Motor neuron (in vitro differentiated cells): ENCODE measurements at regions not wholly inside any gene's neighbourhood (a gene's known extent, or its start where the extent isn't known, plus 50 kb on each side); places are given as distances from the start of the nearest gene placed in this dataset.

Experiments
- ATAC-seq, 8 experiments: fragments of 200-7000 bp; cut with Tn5 transposase; replicated peaks in 6 of 8; 2 replicates each; pipeline ENCODE4 v1.8.0; 2021; ENCODE audit warnings: mild to moderate bottlenecking in 8 of 8, moderate library complexity in 8 of 8
- H3K27ac ChIP-seq, 2 donors: fragments of 250-450 bp; sonication (Bioruptor Pico); 2 replicates each; pipeline ENCODE4 v1.9.0; 2021; ENCODE audit warnings: antibody characterized with exemption in 2 of 2, mild to moderate bottlenecking in 2 of 2, moderate library complexity in 1 of 2
- H3K4me1 ChIP-seq, 2 donors: fragments of 250-450 bp; sonication (Bioruptor Pico); replicated peaks in 1 of 2; 2 replicates each; pipeline ENCODE4 v1.6.1; 2021; ENCODE audit warnings: antibody characterized with exemption in 2 of 2, mild to moderate bottlenecking in 2 of 2, moderate library complexity in 1 of 2
- H3K4me3 ChIP-seq, 5 donors: fragments of 250-450 bp; sonication (Bioruptor Pico); 2 replicates each; pipeline ENCODE4 v1.9.0; 2021; ENCODE audit warnings: antibody characterized with exemption in 5 of 5, mild to moderate bottlenecking in 5 of 5, moderate library complexity in 4 of 5
- WGBS, 10 experiments: fragments of 450-650 bp; shearing (Covaris generic); methylation state at CpG; one replicate each; pipeline ENCODE4 v1.0.0; 2022; 5-methylcytosine and 5-hydroxymethylcytosine counted together
- in situ Hi-C, 9 experiments: fragments of 400-800 bp; cut with MboI; loops; one replicate each; pipeline ENCODE4 v1.15.0; 2021; ENCODE audit warnings: low sequenced_read_pairs in 9 of 9, low pct_unique_long_range_greater_than_20kb in 2 of 9; ENCODE audit not compliant: unreplicated experiment in 9 of 9

DNA sequence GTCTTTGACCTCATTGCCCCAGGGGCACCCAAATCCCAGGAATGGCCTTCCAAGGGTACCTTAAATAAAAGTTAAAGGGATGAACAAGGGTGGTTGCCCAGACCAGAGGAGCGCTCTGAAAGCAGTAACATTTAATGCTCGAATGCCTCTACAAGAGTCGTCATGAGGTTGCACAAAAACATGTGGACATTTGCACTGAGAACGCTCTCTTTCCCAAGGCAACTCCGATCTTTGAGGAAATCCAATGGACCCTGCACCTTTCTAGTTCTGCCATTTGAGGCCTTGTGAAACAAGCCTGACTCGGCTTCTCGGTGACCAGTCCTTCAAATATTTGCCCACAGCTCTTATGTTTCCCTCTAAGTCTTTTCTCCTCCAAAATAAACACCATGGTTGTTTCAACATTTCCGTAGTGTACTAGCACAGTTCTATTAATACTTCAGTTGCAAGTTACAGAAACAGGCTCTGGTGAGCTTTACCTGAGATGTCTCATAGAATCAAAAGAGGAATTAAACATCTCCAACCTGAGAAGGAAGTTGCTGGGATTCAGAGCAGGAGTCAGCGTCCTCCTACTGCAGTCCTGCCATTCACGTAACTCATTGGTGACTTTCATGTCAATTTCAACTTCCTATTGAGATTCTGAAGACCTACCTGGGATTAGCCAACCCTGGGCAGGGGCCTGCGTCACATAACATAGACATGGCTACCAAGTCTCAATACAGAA, 168.8 kb upstream of the RAI14 start:
- ATAC-seq = peak in 1 of 8 experiments; percentile 20

DNA sequence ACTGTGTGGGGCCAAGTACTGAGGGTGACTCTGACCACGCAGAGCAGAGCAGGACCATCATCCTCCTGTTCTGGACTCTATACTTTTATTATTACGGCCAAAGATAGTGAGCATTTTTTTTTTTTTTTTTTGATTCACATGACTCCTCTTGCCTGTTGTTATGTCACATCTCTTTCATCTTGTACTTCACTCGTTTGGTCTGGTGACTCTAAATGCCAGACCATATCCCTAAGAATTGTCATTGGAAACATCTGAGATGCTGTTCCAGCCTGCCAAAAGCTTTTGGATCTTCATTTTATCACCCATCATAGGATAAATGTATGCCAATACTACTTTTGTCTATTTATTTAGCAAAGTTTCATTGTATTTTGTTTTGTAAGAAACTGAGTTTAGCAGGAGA, 168.2 kb upstream of the RAI14 start:
- WGBS, 10 experiments = 15 to 100% (median 78%) methylated on average over 1 to 3 of the region's 3 CpGs
- H3K4me3 ChIP-seq = no peak overlapping the region
- no peak overlapping the region for H3K27ac ChIP-seq
- in situ Hi-C loops = loop anchor here in 3 of 9 experiments (10.0 to 25.0 kb wide), 2 partner anchors 417 to 424 kb away; partner anchors contain the start of genes BRIX1 (in 2 of the 3) and RAD1 (in 2 of the 3)
- no peak for ATAC-seq
- peaks cover 4 to 20% of the 10 kb centered on the region in 2 donors for H3K4me1 ChIP-seq

More for the DNA sequence above, 168.8 kb upstream of the RAI14 start:
- 50 to 100% (median 84%) methylated on average over 1 to 9 of the region's 11 CpGs for WGBS, 10 experiments
- in situ Hi-C loops = loop anchor here in 3 of 9 experiments (10.0 to 25.0 kb wide), 2 partner anchors 417 to 425 kb away; partner anchors contain the start of genes BRIX1 (in 2 of the 3) and RAD1 (in 2 of the 3)
- Histone ChIP-seq H3K27ac (no peak overlapping the region), H3K4me3 (no peak overlapping the region), H3K4me1 (peaks cover 4 to 21% of the 10 kb centered on the region in 2 donors)

DNA sequence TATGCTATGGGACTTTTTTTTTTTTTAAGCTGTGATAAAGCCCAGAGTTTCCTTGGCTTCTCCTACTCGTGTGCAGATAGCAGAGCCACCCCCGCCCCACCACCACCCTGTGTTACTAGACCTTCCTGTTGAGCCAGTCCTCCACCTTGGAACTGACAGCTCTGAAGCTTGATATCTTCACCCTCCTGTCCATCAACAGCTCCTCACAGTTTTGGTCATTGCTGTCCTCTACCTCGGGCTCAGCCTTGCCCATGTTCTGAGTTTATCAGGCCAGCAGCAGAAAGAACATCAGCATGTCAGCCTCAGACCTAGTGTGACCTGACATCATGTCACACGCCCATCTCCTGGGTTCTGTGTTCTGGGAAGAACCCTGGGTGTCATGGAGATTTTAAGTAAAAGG, 167.1 kb upstream of the RAI14 start:
- H3K4me3 ChIP-seq = no peak overlapping the region
- peaks cover 4 to 16% of the 10 kb centered on the region in 2 donors for H3K4me1 ChIP-seq
- in situ Hi-C loops = loop anchor here in 3 of 9 experiments (10.0 to 25.0 kb wide), 2 partner anchors 416 to 423 kb away; partner anchors contain the start of genes BRIX1 (in 2 of the 3) and RAD1 (in 2 of the 3)
- ATAC-seq = no peak
- WGBS, 10 experiments = 50 to 100% (median 72%) methylated on average over 1 to 4 of the region's 4 CpGs; no CpG with 5 or more reads in 2 of the 10 experiments
- H3K27ac ChIP-seq = no peak overlapping the region

DNA sequence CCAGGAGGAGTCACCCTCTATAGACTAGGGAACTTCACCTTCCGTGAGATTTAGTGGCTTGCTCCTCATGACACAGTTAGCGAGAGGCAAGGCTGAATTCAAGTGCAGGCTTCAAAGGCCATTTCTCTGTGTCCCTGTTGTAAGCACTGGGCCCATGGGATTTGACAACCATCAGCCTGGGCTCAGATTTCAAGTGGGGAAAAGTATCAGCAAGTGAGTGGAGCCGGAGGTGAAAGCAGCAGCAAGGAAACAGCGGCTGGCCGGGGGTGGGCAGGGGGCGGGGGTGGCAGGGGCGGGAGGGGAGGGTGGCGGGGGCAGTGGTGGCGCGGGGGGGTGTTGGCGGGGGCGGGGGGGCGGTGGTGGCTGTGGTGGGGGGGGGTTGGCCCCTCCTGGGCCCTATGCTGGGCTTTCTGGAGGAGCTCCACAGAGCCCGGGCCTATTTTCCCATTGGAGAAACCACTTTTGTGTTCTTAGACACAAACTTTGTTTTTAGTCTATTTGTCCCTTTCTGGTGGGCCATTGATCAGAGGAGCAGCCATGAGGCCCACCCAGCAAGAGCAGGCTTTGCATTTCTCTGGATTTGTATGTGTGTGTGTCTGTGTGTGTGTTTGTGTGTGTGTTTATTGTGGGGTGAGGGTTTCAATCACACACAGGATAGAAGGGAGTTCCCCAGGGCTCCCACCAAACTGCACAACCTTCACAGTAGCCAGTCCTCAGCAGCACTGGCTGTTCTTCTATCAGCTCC, 165.4 kb upstream of the RAI14 start:
- Histone ChIP-seq H3K4me1 (peaks cover 4 to 13% of the 10 kb centered on the region in 2 donors), H3K27ac (peak overlapping the region in 1 of 2 donors; percentile 1), H3K4me3 (no peak overlapping the region)
- 10 to 100% (median 46%) methylated on average over 1 to 2 of the region's 14 CpGs; no CpG with 5 or more reads in 3 of the 10 experiments for WGBS, 10 experiments
- ATAC-seq = peak in 6 of 8 experiments; percentile 11 to 48 (median 30)
- in situ Hi-C loops = loop anchor here in 3 of 9 experiments (10.0 to 25.0 kb wide), 2 partner anchors 404 to 422 kb away; partner anchors contain the start of genes BRIX1 (in 2 of the 3) and RAD1 (in 2 of the 3)

DNA sequence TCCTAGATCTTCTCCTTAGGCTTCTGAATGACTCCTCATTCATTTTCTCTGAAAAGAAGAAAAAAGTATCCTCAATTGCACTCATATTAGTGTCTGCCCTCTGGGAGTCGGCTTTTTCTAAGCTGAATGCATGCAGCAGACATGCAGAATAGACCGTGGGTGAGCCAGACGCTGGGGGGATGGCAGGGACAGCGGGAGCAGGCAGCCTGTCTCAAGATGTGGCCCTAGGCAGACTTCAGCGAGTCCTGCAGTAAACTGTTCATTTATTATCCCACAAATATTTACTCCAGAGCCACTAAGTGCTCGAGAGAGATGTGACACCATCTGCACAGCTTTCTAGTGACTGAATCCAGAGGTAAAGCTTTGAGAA, 164.9 kb upstream of the RAI14 start:
- Histone ChIP-seq H3K4me3 (no peak overlapping the region), H3K27ac (peak overlapping the region in 1 of 2 donors; percentile 1), H3K4me1 (peaks cover 4 to 13% of the 10 kb centered on the region in 2 donors)
- in situ Hi-C loops = loop anchor here in 3 of 9 experiments (10.0 to 25.0 kb wide), 2 partner anchors 404 to 421 kb away; partner anchors contain the start of genes BRIX1 (in 2 of the 3) and RAD1 (in 2 of the 3)
- WGBS, 10 experiments = 0 to 67% (median 17%) methylated on average over 1 to 2 of the region's 6 CpGs; no CpG with 5 or more reads in 5 of the 10 experiments
- ATAC-seq = peak; percentile 12 to 79 (median 37)

DNA sequence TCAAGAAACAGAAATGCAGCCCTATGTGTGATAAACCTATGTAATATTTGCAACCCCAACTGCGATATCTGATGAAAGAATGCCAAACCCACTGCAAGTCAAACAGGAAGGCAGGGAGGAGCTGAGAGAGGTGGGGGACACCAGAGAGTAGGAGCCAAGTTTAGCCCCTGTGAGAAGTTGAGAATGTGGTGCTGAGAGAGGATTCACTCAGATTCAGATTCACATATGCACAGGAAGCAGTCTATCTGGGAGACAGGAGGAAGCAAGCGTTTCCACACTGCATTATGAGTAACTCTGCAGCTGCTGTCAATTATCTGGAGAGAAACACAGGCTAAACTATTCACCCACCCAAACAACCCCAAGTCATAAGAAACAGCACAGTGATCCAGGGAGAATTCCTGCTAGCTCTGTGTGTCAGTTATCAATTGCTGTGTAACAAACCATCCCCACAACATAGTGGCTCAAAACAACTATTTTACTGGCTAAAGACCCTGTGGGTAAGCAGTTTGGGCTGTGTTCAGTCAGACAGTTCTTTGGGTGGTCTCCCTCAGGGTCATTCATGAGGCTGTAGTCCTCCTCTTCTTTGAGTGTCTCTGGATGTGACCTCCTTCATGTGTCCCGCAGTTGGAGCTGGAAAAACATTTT, 161.9 kb upstream of the RAI14 start:
- ATAC-seq = peak in 2 of 8 experiments; percentile 12 to 31
- 0 to 100% (median 100%) methylated on average over 1 to 3 of the region's 3 CpGs; no CpG with 5 or more reads in 3 of the 10 experiments for WGBS, 10 experiments
- no peak overlapping the region for H3K27ac ChIP-seq

DNA sequence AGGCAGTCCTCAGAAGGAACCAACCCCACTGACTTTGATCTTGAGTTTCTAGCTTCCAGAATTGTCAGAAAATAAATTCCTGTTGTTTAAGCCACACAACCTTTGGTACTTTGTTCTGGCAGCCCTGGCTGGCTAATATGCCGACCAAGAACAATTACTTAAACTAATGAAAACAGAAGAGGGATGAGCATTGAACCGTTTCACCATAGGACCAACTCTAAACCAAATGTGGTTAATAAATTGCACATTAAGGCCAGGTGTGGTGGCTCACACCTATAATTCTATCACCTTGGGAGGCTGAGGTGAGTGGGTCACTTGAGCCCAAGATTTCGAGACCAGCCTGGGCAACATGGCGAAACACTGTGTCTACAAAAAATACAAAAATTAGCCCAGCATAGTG, 160.9 kb upstream of the RAI14 start:
- Histone ChIP-seq H3K4me1 (peaks cover 3 to 12% of the 10 kb centered on the region in 2 donors), H3K27ac (no peak overlapping the region), H3K4me3 (no peak overlapping the region)
- WGBS, 10 experiments = 40 to 100% (median 76%) methylated on average over 1 to 4 of the region's 4 CpGs; no CpG with 5 or more reads in 1 of the 10 experiments
- no peak for ATAC-seq
- in situ Hi-C loops = loop anchor here in 3 of 9 experiments (10.0 to 25.0 kb wide), 2 partner anchors 400 to 417 kb away; partner anchors contain the start of genes BRIX1 (in 2 of the 3) and RAD1 (in 2 of the 3)

More for the DNA sequence above, 161.9 kb upstream of the RAI14 start:
- H3K4me1 ChIP-seq = peaks cover 4 to 13% of the 10 kb centered on the region in 2 donors
- in situ Hi-C loops = loop anchor here in 3 of 9 experiments (10.0 to 25.0 kb wide), 2 partner anchors 401 to 418 kb away; partner anchors contain the start of genes BRIX1 (in 2 of the 3) and RAD1 (in 2 of the 3)
- H3K4me3 ChIP-seq = no peak overlapping the region

DNA sequence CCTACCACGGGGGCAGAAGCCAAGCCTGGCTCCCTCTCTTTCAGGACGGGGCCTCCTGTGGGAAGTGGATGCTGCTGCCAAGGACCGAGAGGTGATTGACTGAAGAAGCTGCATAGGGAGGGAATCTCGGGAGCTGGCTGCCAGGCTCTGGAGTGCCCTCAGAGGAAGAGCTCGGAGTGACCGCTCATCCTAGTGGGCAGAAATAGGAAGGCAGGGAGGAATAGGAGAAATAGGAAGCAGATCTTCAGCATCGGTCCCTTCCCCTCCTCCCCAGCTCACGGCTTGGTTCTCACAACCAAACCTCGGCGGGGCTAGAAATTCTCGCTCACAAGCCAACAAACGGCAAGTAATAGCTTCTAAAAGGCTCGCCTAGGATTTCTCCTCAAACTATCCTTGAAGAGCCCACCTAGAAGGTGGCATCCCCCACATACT, 159.9 kb upstream of the RAI14 start:
- in situ Hi-C loops = loop anchor here in 3 of 9 experiments (10.0 to 25.0 kb wide), 2 partner anchors 399 to 416 kb away; partner anchors contain the start of genes BRIX1 (in 2 of the 3) and RAD1 (in 2 of the 3)
- 37 to 100% (median 69%) methylated on average over 1 to 12 of the region's 13 CpGs; no CpG with 5 or more reads in 2 of the 10 experiments for WGBS, 10 experiments
- peak in 2 of 8 experiments; percentile 58 to 59 for ATAC-seq
- Histone ChIP-seq H3K4me3 (no peak overlapping the region), H3K4me1 (peaks cover 0 to 4% of the 10 kb centered on the region in 2 donors), H3K27ac (no peak overlapping the region)

DNA sequence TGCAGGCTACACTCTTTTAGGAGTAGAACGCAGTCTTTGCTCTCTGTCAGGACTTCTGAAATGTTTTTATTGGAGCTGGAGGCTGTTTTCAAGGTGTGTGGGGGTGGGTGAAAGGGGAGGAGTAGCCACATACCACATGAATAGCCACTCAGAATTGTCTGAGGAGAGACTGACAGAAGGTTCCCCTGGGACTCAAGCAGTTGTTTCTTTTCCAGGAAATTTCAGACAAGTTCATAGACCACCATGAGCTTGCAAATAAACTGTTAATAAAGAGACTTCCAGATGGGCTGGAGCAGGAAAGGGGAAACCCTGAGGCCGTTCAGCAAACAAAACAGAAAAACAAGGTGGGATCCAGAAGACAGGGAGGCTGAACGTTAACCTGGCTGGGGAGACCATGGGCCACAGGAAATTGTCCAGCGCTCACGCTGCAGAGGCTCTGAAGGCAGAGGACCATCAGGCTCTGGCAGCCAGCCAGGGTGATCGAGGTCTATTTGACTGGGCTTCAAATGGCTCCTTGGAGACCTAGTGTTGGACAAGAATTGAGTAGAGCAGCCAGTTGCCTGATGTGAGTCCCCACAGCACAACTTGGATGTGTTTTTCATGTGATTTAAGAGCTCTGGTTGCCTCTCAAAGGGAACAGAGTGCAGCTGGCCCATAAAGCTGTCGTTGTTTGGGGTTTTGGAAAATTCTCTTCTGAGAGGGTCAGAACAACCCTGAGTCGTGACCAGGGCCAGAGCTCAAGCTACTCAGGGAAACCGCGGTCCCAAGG, 159.2 kb upstream of the RAI14 start:
- no peak overlapping the region for H3K27ac ChIP-seq
- in situ Hi-C loops = loop anchor here in 3 of 9 experiments (10.0 to 25.0 kb wide), 2 partner anchors 398 to 415 kb away; partner anchors contain the start of genes BRIX1 (in 2 of the 3) and RAD1 (in 2 of the 3)
- H3K4me1 ChIP-seq = no peaks in the 10 kb centered on the region
- no peak overlapping the region for H3K4me3 ChIP-seq
- whole genome bisulfite sequencing, 10 experiments = 24 to 91% (median 70%) methylated on average over 2 to 6 of the region's 10 CpGs; no CpG with 5 or more reads in 2 of the 10 experiments
- no peak for ATAC-seq

DNA sequence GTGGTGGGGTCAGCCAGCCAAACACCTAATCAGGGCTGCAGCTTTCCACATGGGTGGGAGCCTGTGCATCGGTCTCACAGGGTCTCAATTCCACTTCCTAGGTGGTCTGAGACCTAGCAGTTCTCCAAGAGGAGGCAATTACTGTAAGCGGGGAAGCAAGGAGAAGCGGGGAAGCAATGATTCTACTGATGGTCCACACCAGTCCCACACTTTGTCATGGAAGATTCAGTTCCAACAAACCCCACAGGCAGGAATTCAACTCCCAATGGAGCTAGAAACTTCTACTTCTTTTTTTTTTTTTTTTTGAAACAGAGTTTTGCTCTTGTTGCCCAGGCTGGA, 158.7 kb upstream of the RAI14 start:
- in situ Hi-C loops = loop anchor here in 3 of 9 experiments (10.0 to 25.0 kb wide), 2 partner anchors 397 to 415 kb away; partner anchors contain the start of genes BRIX1 (in 2 of the 3) and RAD1 (in 2 of the 3)
- WGBS, 10 experiments = 46 to 100% (median 86%) methylated on average over 1 to 3 of the region's 3 CpGs; no CpG with 5 or more reads in 4 of the 10 experiments

DNA sequence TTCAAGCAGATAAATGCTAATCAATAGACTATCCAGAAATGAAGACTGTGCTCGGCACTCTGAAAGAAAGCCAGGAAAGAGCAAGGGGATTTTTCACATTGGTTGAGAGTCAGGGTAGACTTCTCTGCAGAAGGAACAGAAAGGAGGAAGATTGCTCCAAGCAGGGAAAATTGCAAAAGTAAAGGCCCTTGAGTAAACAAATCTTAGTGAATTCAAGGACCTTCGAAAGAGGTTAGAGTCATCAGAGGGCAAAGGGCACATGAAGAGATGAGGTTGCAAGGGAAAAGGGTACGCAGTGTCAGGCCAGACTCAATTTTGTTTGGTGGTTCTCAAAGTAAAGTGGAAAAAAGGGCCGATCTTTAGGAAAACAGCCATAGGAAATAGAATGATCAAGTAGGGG, 157.6 kb upstream of the RAI14 start:
- WGBS, 10 experiments = 68 to 100% (median 83%) methylated on average over 1 to 4 of the region's 4 CpGs; no CpG with 5 or more reads in 1 of the 10 experiments
- peaks cover 3 to 5% of the 10 kb centered on the region in 2 donors for H3K4me1 ChIP-seq
- H3K27ac ChIP-seq = no peak overlapping the region
- in situ Hi-C loops = loop anchor here in 3 of 9 experiments (10.0 to 25.0 kb wide), 2 partner anchors 396 to 414 kb away; partner anchors contain the start of genes BRIX1 (in 2 of the 3) and RAD1 (in 2 of the 3)
- no peak overlapping the region for H3K4me3 ChIP-seq
- no peak for ATAC-seq

More for the DNA sequence above, 158.7 kb upstream of the RAI14 start:
- Histone ChIP-seq H3K4me1 (no peaks in the 10 kb centered on the region), H3K27ac (no peak overlapping the region), H3K4me3 (no peak overlapping the region)
- ATAC-seq = no peak
